A673 (cell line): ENCODE measurements at regions not wholly inside any gene's neighbourhood (a gene's known extent, or its start where the extent isn't known, plus 50 kb on each side); places are given as distances from the start of the nearest gene placed in this dataset.

Source experiments
- BruUV-seq: library from RNA; stranded (reverse); fragments of 400-500 nt; replicated peaks from 2 replicates; lab custom pipeline; 2021; lab: Mats Ljungman, UMichigan
- CTCF ChIA-PET: fragments of 300-600 bp; sonication (Branson Sonifier 250); formaldehyde crosslinking; loops from one replicate; lab custom pipeline; 2022; ENCODE audit warnings: antibody characterized with exemption; lab: Charles Lee
- POLR2A ChIA-PET: fragments of 300-600 bp; sonication (Branson Sonifier 250); formaldehyde crosslinking; loops from one replicate; lab custom pipeline; 2022; ENCODE audit warnings: antibody characterized with exemption; ENCODE audit not compliant: low non-redundant PET; lab: Charles Lee
- DNase-seq: peaks from one replicate; pipeline ENCODE4 v3.0.0-alpha.2; 2015; ENCODE audit warnings: low spot score
- H3K27ac ChIP-seq: fragments of 200-600 bp; sonication (generic); 2 replicates; pipeline ENCODE4 v1.5.1; 2016; ENCODE audit warnings: mixed run types, low read depth, mild to moderate bottlenecking, mixed read lengths, antibody characterized with exemption, low read length; ENCODE audit not compliant: poor library complexity, severe bottlenecking
- H3K27me3 ChIP-seq: fragments of 200-600 bp; sonication (generic); replicated peaks from 2 replicates; pipeline ENCODE4 v1.6.1; 2017; ENCODE audit warnings: mixed run types, low read depth, mild to moderate bottlenecking, mixed read lengths, antibody characterized with exemption, low read length; ENCODE audit not compliant: insufficient read depth, poor library complexity
- H3K36me3 ChIP-seq: fragments of 200-600 bp; sonication (generic); 2 replicates; pipeline ENCODE4 v1.6.1; 2016; ENCODE audit warnings: mixed run types, mild to moderate bottlenecking, mixed read lengths, antibody characterized with exemption, low read length; ENCODE audit not compliant: insufficient read depth, poor library complexity, severe bottlenecking
- H3K4me1 ChIP-seq: fragments of 200-600 bp; sonication (generic); 2 replicates; pipeline ENCODE4 v1.6.1; 2017; ENCODE audit warnings: mixed run types, mild to moderate bottlenecking, mixed read lengths, antibody characterized with exemption, low read length; ENCODE audit not compliant: insufficient read depth, poor library complexity, severe bottlenecking
- H3K4me3 ChIP-seq: fragments of 200-600 bp; sonication (generic); 2 replicates; pipeline ENCODE4 v1.5.1; 2016; ENCODE audit warnings: low read depth, mixed run types, mild to moderate bottlenecking, mixed read lengths, low read length; ENCODE audit not compliant: poor library complexity, severe bottlenecking
- H3K9me3 ChIP-seq: fragments of 200-600 bp; sonication (generic); 2 replicates; pipeline ENCODE4 v1.6.1; 2016; ENCODE audit warnings: mixed run types, low read depth, mild to moderate bottlenecking, mixed read lengths, antibody characterized with exemption, low read length; ENCODE audit not compliant: poor library complexity, severe bottlenecking
- CTCF ChIP-seq: fragments of 300-800, 200-600 bp; sonication (generic); conservative IDR thresholded peaks from 2 replicates; pipeline ENCODE4 v1.5.1; 2017; ENCODE audit warnings: low read depth, mild to moderate bottlenecking, antibody characterized with exemption, low read length, moderate library complexity, mixed read lengths
- EZH2 ChIP-seq: fragments of 200-600 bp; sonication (generic); IDR thresholded peaks from 2 replicates; pipeline ENCODE4 v1.6.1; 2017; ENCODE audit warnings: borderline replicate concordance, low read depth, mild to moderate bottlenecking, mixed read lengths, antibody characterized with exemption, low read length; ENCODE audit not compliant: poor library complexity, severe bottlenecking
- intact Hi-C: fragments of 100-400 bp; cut with micrococcal nuclease; formaldehyde crosslinking; loops from one replicate; pipeline ENCODE4 v1.10.0; 2022; ENCODE audit not compliant: unreplicated experiment

- POLR2A ChIA-PET, result no interaction called here
- no TSS peak for BruUV-seq
- Histone ChIP-seq H3K4me1 (no peaks in the 10 kb centered on the region), H3K9me3 (no peaks in the 10 kb centered on the region), H3K27me3 (no peaks in the 10 kb centered on the region), H3K36me3 (no peaks in the 10 kb centered on the region), H3K4me3 (no peak overlapping the region), H3K27ac (no peak overlapping the region)
- TF ChIP-seq EZH2 (no peak), CTCF (no peak)
- CTCF ChIA-PET, result no interaction called here
- no peak for DNase-seq
- intact Hi-C loops, result no loop called here
Measured at GRCh38 chr6:74113901-74114300, 417.9 kb downstream of the CD109 start.

GRCh38 chr6:74103417-74103816 lies 407.4 kb downstream of the CD109 start:
- Histone ChIP-seq H3K4me3 (no peak overlapping the region), H3K27ac (no peak overlapping the region), H3K36me3 (no peaks in the 10 kb centered on the region), H3K9me3 (no peaks in the 10 kb centered on the region), H3K27me3 (no peaks in the 10 kb centered on the region), H3K4me1 (no peaks in the 10 kb centered on the region)
- no peak for DNase-seq
- ChIA-PET CTCF (no interaction called here), POLR2A (no interaction called here)
- intact Hi-C loops, result no loop called here
- BruUV-seq, result no TSS peak
- TF ChIP-seq EZH2, result no peak
- no peak for TF ChIP-seq CTCF

GRCh38 chr6:74100719-74101287 lies 404.8 kb downstream of the CD109 start:
- H3K27ac ChIP-seq, result no peak overlapping the region
- CTCF ChIA-PET, result no interaction called here
- POLR2A ChIA-PET, result no interaction called here
- intact Hi-C loops, result no loop called here
- no peaks in the 10 kb centered on the region for H3K9me3 ChIP-seq
- H3K4me1 ChIP-seq, result no peaks in the 10 kb centered on the region
- TF ChIP-seq EZH2 (no peak), CTCF (no peak)
- DNase-seq, result peak; percentile 44
- no TSS peak for BruUV-seq
- H3K4me3 ChIP-seq, result no peak overlapping the region
- H3K27me3 ChIP-seq, result no peaks in the 10 kb centered on the region
- H3K36me3 ChIP-seq, result no peaks in the 10 kb centered on the region
